NCI-H2107 treated with DMSO at 0.1 percent for 48 hours (cell line): ENCODE measurements at regions not wholly inside any gene's neighbourhood (a gene's known extent, or its start where the extent isn't known, plus 50 kb on each side); places are given as distances from the start of the nearest gene placed in this dataset.

Experiments used
- DNase-seq: peaks from one replicate; lab custom pipeline; 2025; ENCODE audit not compliant: unreplicated experiment; lab: John Stamatoyannopoulos, UW

DNA sequence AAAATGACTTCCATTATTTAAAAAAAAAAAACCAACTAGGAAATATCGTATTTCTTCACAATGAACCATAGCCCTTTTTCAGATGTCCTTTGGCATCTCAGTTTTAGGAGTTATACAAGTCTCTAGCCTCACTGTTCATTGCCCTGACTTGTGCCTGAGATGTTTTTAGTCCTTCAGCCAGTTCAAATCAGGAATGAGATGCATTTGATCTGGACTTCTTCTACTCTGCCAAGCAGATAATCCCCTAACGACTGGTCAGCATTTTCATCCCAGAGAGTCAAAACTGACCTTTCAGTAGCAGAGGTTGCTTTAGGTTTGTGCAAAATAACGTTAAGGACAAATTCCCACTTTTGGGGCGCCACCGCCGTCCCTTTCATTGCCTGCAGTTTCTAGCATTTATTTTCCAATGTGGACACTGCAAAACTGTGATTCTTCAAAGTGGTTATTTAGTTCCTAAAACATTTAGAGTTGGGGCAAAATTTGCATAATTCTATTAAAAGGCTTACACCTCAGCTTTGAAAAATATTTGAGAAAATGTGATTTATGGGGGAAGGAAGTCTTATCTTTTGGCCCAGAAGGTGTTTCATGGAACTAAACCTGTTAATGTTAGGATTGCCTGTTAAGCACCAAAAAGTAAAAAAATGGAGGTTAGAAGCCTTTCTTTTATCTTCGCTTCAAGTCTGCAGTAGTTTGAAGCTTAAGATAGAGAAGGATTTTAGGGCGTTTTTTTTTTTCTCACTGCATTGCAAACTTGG, 152.0 kb upstream of the SGK1 start:
- DNase-seq = no peak

- DNase-seq = peak; percentile 40
Observed at GRCh38 chr6:134468633-134469032, 150.7 kb upstream of the SGK1 start.

DNA sequence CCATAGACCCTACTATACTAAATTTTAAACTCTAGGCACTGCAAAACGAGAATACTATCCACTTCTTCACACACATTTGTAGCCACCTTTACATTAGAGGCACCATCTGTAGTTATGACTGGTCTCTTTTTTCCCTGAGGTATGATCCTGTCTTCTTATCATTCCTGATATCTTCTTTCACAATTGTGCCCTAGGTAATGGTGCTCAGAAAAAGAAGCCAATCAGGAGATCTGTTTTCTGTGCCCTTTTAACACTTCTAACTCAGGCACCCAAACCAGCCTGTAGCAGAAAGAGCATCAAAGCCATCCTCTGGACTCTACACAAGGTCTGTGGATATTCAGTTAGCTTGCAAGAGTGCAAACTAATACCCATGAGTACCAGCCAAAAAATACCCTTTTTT, 149.7 kb upstream of the SGK1 start:
- no peak for DNase-seq

DNA sequence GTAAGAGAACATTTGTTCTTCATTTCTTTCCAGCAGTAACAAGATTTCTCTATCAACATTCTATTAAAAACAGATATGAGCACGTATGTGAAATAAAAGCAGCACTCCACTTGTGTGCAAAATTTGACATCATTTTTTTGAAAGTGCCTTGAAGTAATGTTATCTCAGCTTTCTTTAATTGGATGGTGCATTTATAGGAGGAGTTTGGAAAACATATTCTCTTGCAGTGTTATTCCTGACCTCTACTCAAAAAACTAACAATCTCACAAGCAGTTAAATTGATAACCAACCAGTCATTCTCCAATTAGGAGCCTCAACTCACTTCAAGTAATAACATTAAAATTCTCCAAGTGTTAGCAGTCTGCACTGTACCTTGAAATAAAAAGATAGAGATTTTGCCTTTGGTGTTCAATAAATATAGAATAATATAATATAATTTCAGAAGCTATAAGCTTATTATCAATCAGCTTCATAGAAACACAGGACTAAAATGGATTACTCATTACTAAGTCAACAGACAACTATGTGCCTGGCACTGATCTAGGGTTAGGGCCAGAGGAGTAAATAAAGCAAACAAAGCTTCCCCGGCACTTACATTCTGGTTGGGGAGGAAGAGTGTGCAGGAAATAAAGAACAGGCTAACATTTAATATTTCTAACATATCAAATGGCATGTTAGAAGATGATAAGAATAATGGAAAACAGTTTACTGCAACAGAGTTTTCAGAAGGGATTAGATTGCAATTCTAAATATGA, 149.0 kb upstream of the SGK1 start:
- DNase-seq = no peak

- DNase-seq = peak; percentile 85
Observed at GRCh38 chr6:134464690-134465411, 146.9 kb upstream of the SGK1 start.

- DNase-seq = no peak
Observed at GRCh38 chr6:134458857-134459657, 141.1 kb upstream of the SGK1 start.

- DNase-seq = no peak
Observed at GRCh38 chr6:134457941-134458340, 140.0 kb upstream of the SGK1 start.

- no peak for DNase-seq
Observed at GRCh38 chr6:134456226-134456625, 138.3 kb upstream of the SGK1 start.

DNA sequence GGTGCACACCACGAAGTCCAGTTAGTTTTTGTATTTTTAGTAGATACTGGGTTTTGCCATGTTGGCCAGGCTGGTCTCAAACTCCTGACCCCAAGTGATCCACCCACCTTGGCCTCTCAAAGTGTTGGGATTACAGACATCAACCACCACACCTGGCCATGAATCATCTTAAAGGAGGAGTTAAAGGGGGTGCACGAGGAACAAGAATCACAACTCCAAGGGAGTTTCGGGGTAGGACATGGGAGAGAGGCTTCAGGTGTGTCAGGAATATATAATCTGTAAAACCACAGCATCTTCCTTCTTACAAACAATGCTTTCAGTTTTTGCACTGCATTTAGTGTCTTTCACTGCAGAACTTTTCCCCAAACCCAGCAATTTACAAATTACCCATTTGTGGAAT, 137.4 kb upstream of the SGK1 start:
- no peak for DNase-seq

- no peak for DNase-seq
Observed at GRCh38 chr6:134454794-134455193, 136.9 kb upstream of the SGK1 start.

DNA sequence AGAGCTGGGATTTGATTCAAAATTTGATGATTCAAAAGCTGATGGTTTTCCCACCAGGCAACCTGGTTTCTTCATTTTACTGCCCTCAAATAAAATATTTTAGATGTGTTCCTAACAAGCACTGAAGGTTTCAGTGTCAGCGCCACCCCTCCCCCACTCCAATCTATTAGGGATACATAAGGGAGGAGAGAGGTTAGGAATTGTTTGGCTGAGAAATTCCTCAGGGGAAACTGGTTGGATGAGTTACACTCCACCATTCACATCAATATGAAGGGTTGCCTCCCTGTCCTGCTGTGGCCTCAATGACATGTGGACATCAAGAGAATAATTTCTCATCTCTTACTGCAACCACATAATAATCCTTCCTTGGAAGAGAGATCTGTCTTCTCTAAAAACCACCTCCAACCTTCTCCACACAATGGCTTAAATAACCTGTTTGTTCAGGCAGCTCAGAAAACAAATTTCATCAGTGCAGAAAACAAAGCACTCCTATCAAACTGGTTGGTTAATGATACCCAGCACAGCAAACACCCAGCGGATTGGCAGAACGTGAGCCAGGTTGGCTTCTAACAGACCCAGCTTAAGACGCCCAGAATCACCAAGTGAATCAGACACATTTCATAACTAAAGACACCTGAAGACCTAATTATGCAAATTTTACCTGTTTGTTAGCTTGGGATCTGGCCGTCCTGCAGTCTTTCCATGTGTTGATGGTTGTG, 136.0 kb upstream of the SGK1 start:
- DNase-seq = no peak

DNA sequence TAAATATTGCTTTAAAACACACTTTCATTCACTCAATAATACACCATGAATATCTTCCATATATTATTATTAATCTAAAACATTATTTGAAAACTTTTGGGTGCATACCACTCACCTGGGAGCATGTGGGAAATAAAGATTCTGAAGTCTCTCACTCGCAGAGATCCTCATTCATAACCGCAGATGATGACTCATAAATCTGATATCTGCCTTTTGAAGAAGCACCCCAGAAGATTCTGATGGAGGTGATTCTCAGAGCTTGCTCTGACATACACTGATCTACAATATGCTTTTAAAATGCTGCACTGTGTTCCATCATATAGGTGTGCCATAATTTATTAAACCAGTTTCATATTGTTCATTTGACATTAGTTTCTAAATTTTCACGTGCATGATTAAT, 135.0 kb upstream of the SGK1 start:
- no peak for DNase-seq

GRCh38 chr6:134451529-134451928, 133.6 kb upstream of the SGK1 start:
- no peak for DNase-seq

DNA sequence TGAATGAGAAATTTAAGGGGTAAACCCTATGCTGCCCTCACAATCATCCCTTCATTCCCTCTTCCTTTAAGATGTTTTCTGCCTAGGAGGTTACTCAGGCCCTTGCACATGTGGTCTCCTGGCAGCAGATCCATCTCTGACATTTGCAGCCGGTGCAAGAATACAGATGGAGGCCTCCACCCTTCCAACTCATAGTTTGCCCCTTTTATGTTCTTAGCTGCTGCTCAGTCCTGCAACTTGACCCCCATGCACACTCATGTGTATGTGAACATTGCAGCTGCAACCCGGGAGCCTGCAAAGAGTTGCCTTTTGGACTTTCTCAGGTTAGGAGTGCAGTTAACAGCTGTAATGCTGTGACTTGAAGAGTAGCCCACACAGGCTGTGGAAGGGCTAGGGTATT, 131.9 kb upstream of the SGK1 start:
- no peak for DNase-seq

GRCh38 chr6:134449004-134449403, 131.1 kb upstream of the SGK1 start:
- no peak for DNase-seq

DNA sequence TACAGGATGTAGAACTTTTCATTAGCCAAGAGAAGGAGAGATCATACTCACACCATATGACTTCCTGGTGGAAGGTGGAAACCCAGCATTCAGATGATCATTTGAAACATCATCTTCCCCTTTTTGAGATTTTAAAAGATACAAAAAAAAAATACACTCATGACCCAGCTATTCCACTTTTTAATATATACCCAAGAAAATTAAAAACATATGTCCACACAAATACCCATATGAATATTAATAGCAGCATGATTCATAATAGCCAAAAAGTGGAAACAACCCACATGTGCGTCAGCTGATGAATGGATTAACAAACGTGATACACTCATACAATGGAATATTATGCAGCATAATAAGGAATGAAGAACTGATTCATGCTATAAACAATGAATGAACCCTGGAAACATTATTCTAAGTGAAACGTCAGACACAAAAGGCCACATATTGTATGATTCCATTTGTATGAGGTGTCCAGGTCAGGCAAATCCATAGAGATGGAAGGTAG, 130.0 kb upstream of the SGK1 start:
- DNase-seq = no peak

GRCh38 chr6:134447423-134447822, 129.5 kb upstream of the SGK1 start:
- DNase-seq = no peak

DNA sequence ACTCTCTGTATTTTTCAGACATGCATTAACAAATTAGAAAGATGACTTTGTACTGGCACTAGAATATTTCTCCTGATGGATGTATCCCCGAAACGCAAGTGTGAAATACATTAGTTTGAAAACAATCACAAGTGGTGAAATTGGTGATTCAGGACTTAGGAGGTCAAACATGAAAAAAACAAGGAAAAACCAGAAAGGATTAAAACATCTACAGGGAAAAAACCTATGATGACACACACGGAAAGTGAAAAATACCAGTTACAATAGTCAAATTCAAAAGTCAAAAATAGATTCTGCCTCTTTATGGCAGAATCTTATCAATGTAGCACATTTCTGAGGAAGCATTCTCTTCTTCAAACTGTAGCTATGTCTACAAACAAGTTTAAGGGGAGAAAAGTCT, 129.0 kb upstream of the SGK1 start:
- no peak for DNase-seq

- DNase-seq = no peak
Observed at GRCh38 chr6:134446218-134446848, 128.4 kb upstream of the SGK1 start.

DNA sequence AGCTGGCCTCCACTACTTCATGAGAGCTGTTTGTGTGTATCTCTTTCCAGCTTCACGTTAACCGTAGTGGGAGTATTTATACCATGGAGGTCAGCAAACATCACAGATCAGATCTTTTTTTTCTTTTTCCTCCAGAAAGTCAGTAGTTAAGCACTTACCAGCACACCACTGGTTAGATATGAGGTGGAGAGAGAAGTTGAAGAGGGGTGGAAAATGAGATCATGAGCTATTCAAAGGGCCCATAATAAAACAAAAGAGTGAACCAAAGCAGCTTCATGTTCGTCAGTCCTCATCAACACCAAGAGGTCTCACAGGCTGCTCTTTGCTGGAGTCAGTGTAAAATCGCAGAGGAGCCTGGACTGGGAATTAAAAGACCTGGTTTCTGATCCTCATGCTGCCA, 125.1 kb upstream of the SGK1 start:
- DNase-seq = no peak
